GM12872 (cell line): ENCODE measurements at regions not wholly inside any gene's neighbourhood (a gene's known extent, or its start where the extent isn't known, plus 50 kb on each side); places are given as distances from the start of the nearest gene placed in this dataset.

Experiments used
- TF ChIP-seq, protein P1 (sequence below): IDR thresholded peaks from 3 replicates; pipeline ENCODE4 v1.5.1; 2011; ENCODE audit warnings: low read depth, mild to moderate bottlenecking, low read length, moderate library complexity; ENCODE audit not compliant: insufficient read depth

DNA sequence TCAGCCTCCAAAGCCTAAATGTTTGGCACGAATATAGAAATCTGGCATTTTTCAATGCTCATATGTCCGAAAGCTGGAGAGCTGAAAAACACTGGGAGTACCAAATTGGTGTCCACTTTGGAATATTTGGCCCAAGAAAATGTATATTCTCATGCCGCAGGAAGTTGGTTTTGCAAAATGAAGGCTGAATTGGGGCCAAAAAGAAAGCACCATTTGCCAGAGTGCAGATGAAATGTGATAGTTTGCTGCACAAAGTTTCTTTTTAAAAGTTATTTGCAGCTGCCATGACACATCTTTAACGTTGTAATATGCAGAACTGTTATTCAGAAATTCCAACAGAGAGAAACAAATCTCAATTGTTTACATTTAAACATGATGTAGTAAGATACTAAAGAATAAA is 124.2 kb upstream of the LYPLAL1 start:
- TF ChIP-seq, protein P1, sequence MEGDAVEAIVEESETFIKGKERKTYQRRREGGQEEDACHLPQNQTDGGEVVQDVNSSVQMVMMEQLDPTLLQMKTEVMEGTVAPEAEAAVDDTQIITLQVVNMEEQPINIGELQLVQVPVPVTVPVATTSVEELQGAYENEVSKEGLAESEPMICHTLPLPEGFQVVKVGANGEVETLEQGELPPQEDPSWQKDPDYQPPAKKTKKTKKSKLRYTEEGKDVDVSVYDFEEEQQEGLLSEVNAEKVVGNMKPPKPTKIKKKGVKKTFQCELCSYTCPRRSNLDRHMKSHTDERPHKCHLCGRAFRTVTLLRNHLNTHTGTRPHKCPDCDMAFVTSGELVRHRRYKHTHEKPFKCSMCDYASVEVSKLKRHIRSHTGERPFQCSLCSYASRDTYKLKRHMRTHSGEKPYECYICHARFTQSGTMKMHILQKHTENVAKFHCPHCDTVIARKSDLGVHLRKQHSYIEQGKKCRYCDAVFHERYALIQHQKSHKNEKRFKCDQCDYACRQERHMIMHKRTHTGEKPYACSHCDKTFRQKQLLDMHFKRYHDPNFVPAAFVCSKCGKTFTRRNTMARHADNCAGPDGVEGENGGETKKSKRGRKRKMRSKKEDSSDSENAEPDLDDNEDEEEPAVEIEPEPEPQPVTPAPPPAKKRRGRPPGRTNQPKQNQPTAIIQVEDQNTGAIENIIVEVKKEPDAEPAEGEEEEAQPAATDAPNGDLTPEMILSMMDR, result no peak

GRCh38 chr1:219050086-219050821 is 123.4 kb upstream of the LYPLAL1 start:
- TF ChIP-seq, protein P1, result no peak

DNA sequence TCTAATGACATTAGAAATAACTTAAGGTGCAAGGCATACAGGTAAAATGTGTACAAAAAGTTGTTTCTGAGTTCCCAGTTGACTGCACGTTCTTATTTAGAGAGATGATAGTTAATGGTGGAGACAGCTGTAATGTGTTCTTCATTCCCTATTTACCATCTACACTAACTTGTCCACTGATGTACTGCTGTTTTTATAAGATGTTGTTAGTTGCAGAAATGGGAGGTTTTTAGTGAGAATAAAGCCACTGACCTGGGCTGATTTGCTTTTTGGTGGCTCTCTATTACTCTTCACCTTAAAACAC is 122.9 kb upstream of the LYPLAL1 start:
- TF ChIP-seq, protein P1, result no peak

DNA sequence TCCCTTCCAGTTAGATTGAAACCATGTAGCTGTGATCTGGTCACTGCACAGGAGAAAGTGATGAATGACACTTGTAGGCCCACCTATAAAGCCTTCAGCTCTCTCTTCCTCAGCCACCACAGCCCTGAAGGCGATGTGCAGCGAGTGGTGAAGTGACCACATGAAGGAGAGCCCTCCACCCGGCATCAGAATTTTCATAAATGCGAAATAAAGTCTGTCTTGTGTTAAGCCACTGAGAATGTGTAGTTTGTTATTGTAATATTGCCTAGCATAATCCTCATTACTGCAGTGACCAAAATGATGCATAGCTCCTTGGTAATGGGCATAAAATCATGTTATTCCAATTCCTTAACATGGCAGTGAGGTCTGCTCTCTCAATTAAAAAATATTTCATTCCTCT is 122.1 kb upstream of the LYPLAL1 start:
- TF ChIP-seq, protein P1, result no peak

- TF ChIP-seq, protein P1, result no peak
Observed at GRCh38 chr1:219058891-219059820, 114.5 kb upstream of the LYPLAL1 start.

DNA sequence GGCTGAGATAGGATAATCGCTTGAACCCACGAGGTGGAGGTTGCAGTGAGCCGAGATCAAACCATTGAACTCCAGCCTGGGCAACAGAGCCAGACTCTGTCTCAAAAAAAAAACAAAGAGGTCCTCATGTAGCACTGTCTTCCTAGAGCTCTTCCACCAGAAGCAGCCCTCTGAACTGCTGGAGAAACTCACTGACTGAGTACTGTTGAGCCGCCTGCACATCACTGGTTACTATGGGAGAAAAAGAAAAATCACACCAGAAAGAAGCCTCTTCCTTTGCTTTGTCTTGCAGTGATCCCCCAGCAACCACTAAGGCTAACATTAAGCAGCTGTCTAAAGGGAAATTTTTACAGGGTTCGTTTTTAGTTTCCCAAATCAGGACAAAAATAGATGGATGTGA is 112.9 kb upstream of the LYPLAL1 start:
- TF ChIP-seq, protein P1, result no peak

DNA sequence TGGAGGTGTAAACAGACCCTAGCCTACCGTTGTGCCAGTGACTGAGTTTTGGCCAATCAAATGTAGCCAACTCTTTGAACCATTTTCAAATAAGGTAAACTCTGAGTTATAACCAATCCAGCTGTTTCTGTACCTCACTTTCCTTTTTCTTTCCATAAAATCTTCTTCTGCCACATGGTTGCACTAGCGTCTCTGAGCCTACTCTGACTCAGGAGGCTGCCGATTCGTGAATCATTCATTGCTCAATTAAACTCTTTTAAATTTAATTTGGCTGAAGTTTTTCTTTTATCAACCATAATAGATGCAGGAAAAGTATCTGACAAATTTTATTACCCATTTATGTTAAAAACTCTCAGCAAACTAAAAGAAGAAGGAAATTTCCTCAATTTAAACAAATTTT is 111.5 kb upstream of the LYPLAL1 start:
- TF ChIP-seq, protein P1, result no peak
